ENCODE measurements at regions not wholly inside any gene's neighbourhood (a gene's known extent, or its start where the extent isn't known, plus 50 kb on each side); places are given as distances from the start of the nearest gene placed in this dataset.

DNA sequence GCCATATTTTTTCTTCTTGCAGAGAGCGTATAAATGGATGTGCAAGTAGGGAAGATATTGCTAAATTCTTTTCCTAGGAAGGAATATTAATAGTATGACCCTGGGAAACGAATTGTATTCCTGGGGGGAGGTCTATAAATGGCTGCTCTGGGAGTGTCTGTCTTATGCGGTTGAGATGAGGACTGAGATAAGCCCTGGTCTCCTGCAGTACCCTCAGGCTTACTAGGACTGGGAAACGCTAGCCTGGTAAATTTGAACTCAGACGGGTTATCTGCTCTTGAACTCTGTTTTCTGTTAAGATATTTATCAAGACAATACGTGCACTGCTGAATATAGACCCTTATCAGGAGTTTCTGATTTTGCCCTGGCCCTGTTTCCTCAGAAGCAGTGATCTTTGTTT lies 1126.4 kb upstream of the C9orf72 start:
- TF ChIP-seq, protein P1, sequence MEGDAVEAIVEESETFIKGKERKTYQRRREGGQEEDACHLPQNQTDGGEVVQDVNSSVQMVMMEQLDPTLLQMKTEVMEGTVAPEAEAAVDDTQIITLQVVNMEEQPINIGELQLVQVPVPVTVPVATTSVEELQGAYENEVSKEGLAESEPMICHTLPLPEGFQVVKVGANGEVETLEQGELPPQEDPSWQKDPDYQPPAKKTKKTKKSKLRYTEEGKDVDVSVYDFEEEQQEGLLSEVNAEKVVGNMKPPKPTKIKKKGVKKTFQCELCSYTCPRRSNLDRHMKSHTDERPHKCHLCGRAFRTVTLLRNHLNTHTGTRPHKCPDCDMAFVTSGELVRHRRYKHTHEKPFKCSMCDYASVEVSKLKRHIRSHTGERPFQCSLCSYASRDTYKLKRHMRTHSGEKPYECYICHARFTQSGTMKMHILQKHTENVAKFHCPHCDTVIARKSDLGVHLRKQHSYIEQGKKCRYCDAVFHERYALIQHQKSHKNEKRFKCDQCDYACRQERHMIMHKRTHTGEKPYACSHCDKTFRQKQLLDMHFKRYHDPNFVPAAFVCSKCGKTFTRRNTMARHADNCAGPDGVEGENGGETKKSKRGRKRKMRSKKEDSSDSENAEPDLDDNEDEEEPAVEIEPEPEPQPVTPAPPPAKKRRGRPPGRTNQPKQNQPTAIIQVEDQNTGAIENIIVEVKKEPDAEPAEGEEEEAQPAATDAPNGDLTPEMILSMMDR (IDR thresholded peaks at IDR 0.05) = no peak
- H3K4me3 Mint-ChIP-seq = no peak overlapping the region
- no peaks in the 10 kb centered on the region for H3K36me3 Mint-ChIP-seq (ENCODE audit: low read depth)
- ATAC-seq (no peak), DNase-seq (no peak)
- ChIA-PET POLR2A (no interaction called here), CTCF (no interaction called here)
- H3K9me3 Mint-ChIP-seq = peaks cover 22% of the 10 kb centered on the region
- H3K4me1 Mint-ChIP-seq (ENCODE audit: low read depth) = no peaks in the 10 kb centered on the region
- intact Hi-C loops (cut with micrococcal nuclease) = no loop called here
- no peaks in the 10 kb centered on the region for H3K27me3 Mint-ChIP-seq
- no peak overlapping the region for H3K27ac Mint-ChIP-seq

DNA sequence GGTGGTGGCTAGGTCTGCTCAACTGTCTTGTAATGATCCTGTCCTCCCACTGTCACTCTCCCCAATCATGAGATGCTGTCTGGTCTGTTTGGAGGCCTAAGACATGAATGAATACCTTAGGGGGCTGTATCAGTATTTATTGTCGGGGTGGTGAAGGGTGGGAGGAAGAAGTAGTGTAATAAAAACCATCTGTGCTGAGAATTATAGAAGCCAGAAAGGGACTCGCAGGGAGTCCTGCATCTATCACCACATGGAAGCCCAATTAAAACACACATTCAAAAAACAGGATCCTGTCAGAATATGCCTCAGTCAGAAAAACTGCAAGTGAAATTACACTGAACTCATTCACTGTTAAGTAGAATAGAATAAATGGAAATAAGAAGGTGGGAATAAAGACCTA lies 1134.3 kb upstream of the C9orf72 start:
- CTCF ChIA-PET = no interaction called here
- H3K27me3 Mint-ChIP-seq = no peaks in the 10 kb centered on the region
- H3K4me3 Mint-ChIP-seq = no peak overlapping the region
- POLR2A ChIA-PET = no interaction called here
- intact Hi-C loops (cut with micrococcal nuclease) = no loop called here
- TF ChIP-seq, protein P1 (IDR thresholded peaks at IDR 0.05) = no peak
- H3K9me3 Mint-ChIP-seq = no peaks in the 10 kb centered on the region
- H3K36me3 Mint-ChIP-seq (ENCODE audit: low read depth) = no peaks in the 10 kb centered on the region
- H3K4me1 Mint-ChIP-seq (ENCODE audit: low read depth) = no peaks in the 10 kb centered on the region
- DNase-seq (no peak), ATAC-seq (no peak)
- H3K27ac Mint-ChIP-seq = no peak overlapping the region

DNA sequence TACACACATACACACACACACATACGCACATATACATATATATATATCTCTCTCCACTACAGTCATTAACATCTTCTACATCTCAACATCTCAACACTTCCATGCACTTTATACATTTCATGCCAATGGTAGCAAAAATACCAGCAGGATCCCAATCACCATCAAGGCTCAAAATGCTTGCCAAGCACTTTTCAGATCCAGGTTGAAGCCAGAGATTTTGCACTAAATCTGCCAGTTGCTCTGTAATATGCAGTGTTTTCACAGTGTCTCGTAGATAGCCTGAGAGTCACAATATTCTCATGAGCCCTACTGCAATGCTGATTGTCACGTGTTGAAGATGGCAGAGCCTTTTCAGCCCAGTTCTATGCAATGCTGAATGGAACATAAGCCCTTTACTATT lies 1140.9 kb upstream of the C9orf72 start:
- no peaks in the 10 kb centered on the region for H3K36me3 Mint-ChIP-seq (ENCODE audit: low read depth)
- no peak overlapping the region for H3K4me3 Mint-ChIP-seq
- TF ChIP-seq, protein P1 (IDR thresholded peaks at IDR 0.05) = no peak
- H3K27me3 Mint-ChIP-seq = no peaks in the 10 kb centered on the region
- no peak overlapping the region for H3K27ac Mint-ChIP-seq
- CTCF ChIA-PET = no interaction called here
- POLR2A ChIA-PET = no interaction called here
- H3K9me3 Mint-ChIP-seq = no peaks in the 10 kb centered on the region
- DNase-seq (no peak), ATAC-seq (no peak)
- no peaks in the 10 kb centered on the region for H3K4me1 Mint-ChIP-seq (ENCODE audit: low read depth)
- intact Hi-C loops (cut with micrococcal nuclease) = no loop called here

DNA sequence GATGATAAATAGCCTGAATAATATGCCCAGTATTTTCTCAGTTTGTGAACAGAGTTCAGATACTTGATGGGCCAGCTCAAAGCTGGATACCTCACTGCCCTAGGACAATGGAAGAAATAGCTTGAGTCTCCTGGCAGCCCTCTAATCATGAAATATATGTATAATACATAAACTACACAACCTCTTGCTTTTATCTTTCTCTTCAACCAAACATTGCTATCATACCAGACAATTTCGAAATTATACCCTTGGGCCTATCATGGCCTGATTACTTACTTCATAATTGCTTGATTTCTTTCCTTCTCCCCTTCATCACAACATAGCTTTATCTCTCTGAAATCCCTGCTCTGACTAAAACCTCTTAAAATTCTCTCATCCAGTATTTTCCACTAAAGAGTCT lies 1144.9 kb upstream of the C9orf72 start:
- ATAC-seq (no peak), DNase-seq (no peak)
- H3K36me3 Mint-ChIP-seq (ENCODE audit: low read depth) = no peaks in the 10 kb centered on the region
- no peak overlapping the region for H3K4me3 Mint-ChIP-seq
- CTCF ChIA-PET = no interaction called here
- no peaks in the 10 kb centered on the region for H3K4me1 Mint-ChIP-seq (ENCODE audit: low read depth)
- TF ChIP-seq, protein P1 (IDR thresholded peaks at IDR 0.05) = no peak
- H3K27me3 Mint-ChIP-seq = no peaks in the 10 kb centered on the region
- intact Hi-C loops (cut with micrococcal nuclease) = no loop called here
- H3K27ac Mint-ChIP-seq = no peak overlapping the region
- no peaks in the 10 kb centered on the region for H3K9me3 Mint-ChIP-seq
- POLR2A ChIA-PET = no interaction called here

DNA sequence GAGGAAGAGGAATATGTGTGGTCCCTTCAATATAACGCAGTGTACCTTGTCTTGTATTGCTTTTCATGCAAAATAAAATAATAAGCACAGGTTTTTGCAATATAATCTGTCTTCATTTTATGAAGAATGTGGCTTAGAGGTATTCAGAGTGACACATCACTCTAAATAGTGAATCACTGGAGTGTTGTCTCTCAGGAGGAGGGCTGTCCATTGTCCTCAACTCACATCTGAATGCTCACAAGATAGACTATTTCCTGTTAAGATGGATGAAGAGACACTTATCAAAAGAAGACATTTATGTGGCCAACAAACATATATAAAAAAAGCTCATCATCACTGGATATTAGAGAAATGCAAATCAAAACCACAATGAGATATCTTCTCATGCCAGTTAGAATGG lies 1147.5 kb upstream of the C9orf72 start:
- intact Hi-C loops (cut with micrococcal nuclease) = no loop called here
- CTCF ChIA-PET = no interaction called here

More for the DNA sequence above, 1147.5 kb upstream of the C9orf72 start:
- Mint-ChIP-seq H3K9me3 (peaks cover 2% of the 10 kb centered on the region), H3K36me3 (ENCODE audit: low read depth) (no peaks in the 10 kb centered on the region), H3K4me3 (no peak overlapping the region), H3K27me3 (no peaks in the 10 kb centered on the region), H3K27ac (no peak overlapping the region), H3K4me1 (ENCODE audit: low read depth) (no peaks in the 10 kb centered on the region)
- ATAC-seq = no peak
- no peak for DNase-seq
- TF ChIP-seq, protein P1 (IDR thresholded peaks at IDR 0.05) = no peak
- POLR2A ChIA-PET = no interaction called here
